PC-3 (cell line): ENCODE measurements at regions not wholly inside any gene's neighbourhood (a gene's known extent, or its start where the extent isn't known, plus 50 kb on each side); places are given as distances from the start of the nearest gene placed in this dataset.

ENCODE experiments used
- ATAC-seq: fragments of 200-7000 bp; cut with Tn5 transposase; 2 replicates; pipeline ENCODE4 v1.9.1; 2020; ENCODE audit warnings: mild to moderate bottlenecking, moderate library complexity
- BruUV-seq: library from RNA; stranded (reverse); fragments of 400-500 nt; replicated peaks from 2 replicates; lab custom pipeline; 2021; lab: Mats Ljungman, UMichigan
- CTCF ChIA-PET: fragments of 300-600 bp; sonication (Branson Sonifier 250); formaldehyde crosslinking; loops from one replicate; lab custom pipeline; 2022; ENCODE audit warnings: antibody characterized with exemption; lab: Charles Lee
- POLR2A ChIA-PET: fragments of 300-600 bp; sonication (Branson Sonifier 250); formaldehyde crosslinking; loops from one replicate; lab custom pipeline; 2022; ENCODE audit warnings: antibody characterized with exemption; ENCODE audit not compliant: unreplicated experiment; lab: Charles Lee
- DNase-seq: peaks from one replicate; pipeline ENCODE4 v3.0.0-alpha.2; 2015
- H2AFZ ChIP-seq: fragments of 300-600 bp; sonication (generic); 2 replicates; pipeline ENCODE4 v1.6.0; 2016; ENCODE audit warnings: antibody characterized with exemption, low read length
- H3F3A ChIP-seq: fragments of 300-600 bp; sonication (generic); one replicate; pipeline ENCODE4 v1.6.0; 2017; ENCODE audit warnings: antibody characterized with exemption, low read length, control low read depth, mild to moderate bottlenecking; ENCODE audit not compliant: unreplicated experiment
- H3K27ac ChIP-seq: fragments of 300-600 bp; sonication (generic); 2 replicates; pipeline ENCODE4 v1.5.1; 2016; ENCODE audit warnings: mild to moderate bottlenecking, low read length
- H3K27me3 ChIP-seq: fragments of 300-600 bp; sonication (generic); 2 replicates; pipeline ENCODE4 v1.6.1; 2016; ENCODE audit warnings: low read length, mixed read lengths
- H3K36me3 ChIP-seq: fragments of 300-600 bp; sonication (generic); 2 replicates; pipeline ENCODE4 v1.6.1; 2016; ENCODE audit warnings: low read depth, mixed run types, low read length, mixed read lengths
- H3K4me1 ChIP-seq: fragments of 300-600 bp; sonication (generic); 2 replicates; pipeline ENCODE4 v1.5.1; 2016; ENCODE audit warnings: low read length; ENCODE audit not compliant: insufficient read depth
- H3K4me2 ChIP-seq: fragments of 300-600 bp; sonication (generic); 2 replicates; pipeline ENCODE4 v1.6.0; 2016; ENCODE audit warnings: low read length
- H3K4me3 ChIP-seq: fragments of 300-600 bp; sonication (generic); 2 replicates; pipeline ENCODE4 v1.5.1; 2016; ENCODE audit warnings: mild to moderate bottlenecking, low read length, mixed read lengths
- H3K79me2 ChIP-seq: fragments of 300-600 bp; sonication (generic); 2 replicates; pipeline ENCODE4 v1.6.1; 2017; ENCODE audit warnings: low read length, mixed read lengths
- H3K9ac ChIP-seq: fragments of 300-600 bp; sonication (generic); 2 replicates; pipeline ENCODE4 v1.6.0; 2016; ENCODE audit warnings: mild to moderate bottlenecking, low read length
- H3K9me2 ChIP-seq: fragments of 300-600 bp; sonication (generic); replicated peaks from 2 replicates; pipeline ENCODE4 v1.6.1; 2016; ENCODE audit warnings: mixed run types, low read length, mixed read lengths
- H3K9me3 ChIP-seq: fragments of 300-600 bp; sonication (generic); 2 replicates; pipeline ENCODE4 v1.6.1; 2016; ENCODE audit warnings: low read length, mixed read lengths
- H4K20me1 ChIP-seq: fragments of 300-600 bp; sonication (generic); 2 replicates; pipeline ENCODE4 v1.6.1; 2016; ENCODE audit warnings: low read length, mixed read lengths
- EZH2 ChIP-seq: fragments of 300-600 bp; sonication (generic); IDR thresholded peaks from one replicate; pipeline ENCODE4 v1.6.1; 2017; ENCODE audit warnings: antibody characterized with exemption, mild to moderate bottlenecking, low read length; ENCODE audit not compliant: unreplicated experiment
- EZH2phosphoT487 ChIP-seq: fragments of 300-600 bp; sonication (generic); IDR thresholded peaks from 2 replicates; pipeline ENCODE4 v1.6.1; 2018; ENCODE audit warnings: mild to moderate bottlenecking, antibody characterized with exemption, low read length, borderline replicate concordance
- intact Hi-C: fragments of 100-400 bp; cut with micrococcal nuclease; formaldehyde crosslinking; loops from 2 replicates; pipeline ENCODE4 v1.9.0; 2023
- TF ChIP-seq, protein P1 (sequence below): fragments of 300-600 bp; sonication (generic); conservative IDR thresholded peaks from 2 replicates; pipeline ENCODE4 v1.5.1; 2017; ENCODE audit warnings: antibody characterized with exemption, low read depth, mild to moderate bottlenecking, low read length

DNA sequence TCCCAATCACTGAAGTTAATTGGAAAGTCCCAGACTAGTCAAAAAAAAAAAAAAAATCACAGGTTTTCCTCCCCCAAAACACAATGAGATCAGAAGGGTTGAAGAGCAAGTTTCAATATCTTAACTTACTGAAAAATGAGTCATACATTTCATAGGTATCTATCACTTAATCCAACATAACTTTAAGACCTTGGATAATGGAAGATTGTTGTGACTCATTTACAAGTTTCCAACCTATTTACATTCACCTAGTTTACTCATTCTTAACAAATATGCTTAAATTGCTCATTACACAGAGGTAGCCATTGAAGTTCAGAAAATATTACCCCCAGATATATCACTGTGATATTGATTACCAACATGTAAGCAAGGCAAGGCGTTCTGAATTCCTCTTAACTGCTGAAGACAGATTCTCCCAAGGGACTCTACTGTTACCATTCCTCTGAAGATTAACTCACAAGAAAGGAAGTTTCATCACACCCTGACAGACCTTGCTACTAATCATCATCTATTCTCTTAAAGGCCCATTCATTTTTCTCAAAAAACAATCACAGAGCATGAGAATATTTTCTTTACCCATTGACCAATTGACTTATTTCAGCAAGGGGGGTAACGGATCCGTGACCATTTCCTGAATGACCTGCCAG is 563.8 kb downstream of the TLE1 start:
- H3K27me3 ChIP-seq: no peaks in the 10 kb centered on the region
- H4K20me1 ChIP-seq: no peaks in the 10 kb centered on the region
- H3K9ac ChIP-seq: peak overlapping the region; percentile 51
- CTCF ChIA-PET: no interaction called here
- H3K4me1 ChIP-seq: peaks cover 24% of the 10 kb centered on the region
- H3F3A ChIP-seq: peaks cover 4% of the 10 kb centered on the region
- intact Hi-C loops: loop anchor here (1.0 to 10.0 kb wide), 6 partner anchors 21 to 562 kb away; partner anchors contain the start of gene TLE1
- ATAC-seq (peak; percentile 94), DNase-seq (peak; percentile 87)
- peak overlapping the region; percentile 90 for H3K27ac ChIP-seq
- H3K4me3 ChIP-seq: peak overlapping the region; percentile 9; the same call in 1 of the 2 replicates
- TF ChIP-seq EZH2 (no peak), EZH2phosphoT487 (no peak)
- TF ChIP-seq, protein P1, sequence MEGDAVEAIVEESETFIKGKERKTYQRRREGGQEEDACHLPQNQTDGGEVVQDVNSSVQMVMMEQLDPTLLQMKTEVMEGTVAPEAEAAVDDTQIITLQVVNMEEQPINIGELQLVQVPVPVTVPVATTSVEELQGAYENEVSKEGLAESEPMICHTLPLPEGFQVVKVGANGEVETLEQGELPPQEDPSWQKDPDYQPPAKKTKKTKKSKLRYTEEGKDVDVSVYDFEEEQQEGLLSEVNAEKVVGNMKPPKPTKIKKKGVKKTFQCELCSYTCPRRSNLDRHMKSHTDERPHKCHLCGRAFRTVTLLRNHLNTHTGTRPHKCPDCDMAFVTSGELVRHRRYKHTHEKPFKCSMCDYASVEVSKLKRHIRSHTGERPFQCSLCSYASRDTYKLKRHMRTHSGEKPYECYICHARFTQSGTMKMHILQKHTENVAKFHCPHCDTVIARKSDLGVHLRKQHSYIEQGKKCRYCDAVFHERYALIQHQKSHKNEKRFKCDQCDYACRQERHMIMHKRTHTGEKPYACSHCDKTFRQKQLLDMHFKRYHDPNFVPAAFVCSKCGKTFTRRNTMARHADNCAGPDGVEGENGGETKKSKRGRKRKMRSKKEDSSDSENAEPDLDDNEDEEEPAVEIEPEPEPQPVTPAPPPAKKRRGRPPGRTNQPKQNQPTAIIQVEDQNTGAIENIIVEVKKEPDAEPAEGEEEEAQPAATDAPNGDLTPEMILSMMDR: no peak
- no peaks in the 10 kb centered on the region for H3K36me3 ChIP-seq
- peak overlapping the region; percentile 60 for H3K4me2 ChIP-seq
- no TSS peak for BruUV-seq
- no peaks in the 10 kb centered on the region for H3K79me2 ChIP-seq
- no peaks in the 10 kb centered on the region for H3K9me3 ChIP-seq
- H2AFZ ChIP-seq: peak overlapping the region; percentile 14; the same call in 1 of the 2 replicates
- H3K9me2 ChIP-seq: no peaks in the 10 kb centered on the region
- POLR2A ChIA-PET: no interaction called here

GRCh38 chr9:81123526-81123925 is 565.8 kb downstream of the TLE1 start:
- H3F3A ChIP-seq: peaks cover 4% of the 10 kb centered on the region
- no peaks in the 10 kb centered on the region for H4K20me1 ChIP-seq
- DNase-seq (no peak), ATAC-seq (no peak)
- H3K27me3 ChIP-seq: no peaks in the 10 kb centered on the region
- no peak overlapping the region for H3K27ac ChIP-seq
- H3K79me2 ChIP-seq: no peaks in the 10 kb centered on the region
- intact Hi-C loops: loop anchor here (10.0 kb wide), 3 partner anchors 291 to 501 kb away; no protein-coding TSS in a partner anchor
- H3K4me1 ChIP-seq: peaks cover 24% of the 10 kb centered on the region
- H3K9me3 ChIP-seq: no peaks in the 10 kb centered on the region
- no peaks in the 10 kb centered on the region for H3K36me3 ChIP-seq
- H3K9me2 ChIP-seq: no peaks in the 10 kb centered on the region
- BruUV-seq: no TSS peak
- H3K4me2 ChIP-seq: no peak overlapping the region
- ChIA-PET POLR2A (no interaction called here), CTCF (no interaction called here)
- H3K9ac ChIP-seq: no peak overlapping the region
- H2AFZ ChIP-seq: no peak overlapping the region
- no peak overlapping the region for H3K4me3 ChIP-seq
- TF ChIP-seq EZH2 (no peak), EZH2phosphoT487 (no peak)
- TF ChIP-seq, protein P1: no peak

DNA sequence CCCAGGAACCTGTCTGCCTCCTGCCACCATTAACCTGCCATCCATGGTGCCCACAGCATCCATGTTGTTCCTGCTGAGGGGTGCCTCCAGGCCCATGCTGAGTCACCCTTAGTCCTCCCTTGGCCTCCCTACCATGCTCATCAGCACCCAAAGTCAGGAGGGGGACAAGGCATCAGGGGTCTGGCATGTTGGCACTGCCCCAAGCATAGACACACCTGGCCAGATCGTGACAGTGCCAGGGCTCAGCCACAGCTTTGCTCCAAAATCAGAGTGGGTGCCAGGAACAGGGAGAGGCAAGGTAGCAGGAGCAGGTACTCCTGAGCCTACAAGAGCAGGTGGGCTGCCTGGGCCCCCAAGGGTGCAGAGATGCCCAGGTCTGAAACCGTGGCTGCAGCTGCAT is 566.6 kb downstream of the TLE1 start:
- H3K9me2 ChIP-seq: no peaks in the 10 kb centered on the region
- ChIA-PET CTCF (no interaction called here), POLR2A (no interaction called here)
- BruUV-seq: no TSS peak
- intact Hi-C loops: loop anchor here (10.0 kb wide), 3 partner anchors 292 to 502 kb away; no protein-coding TSS in a partner anchor
- DNase-seq (no peak), ATAC-seq (no peak)
- no peaks in the 10 kb centered on the region for H3K79me2 ChIP-seq
- no peak overlapping the region for H3K4me3 ChIP-seq
- no peaks in the 10 kb centered on the region for H3K36me3 ChIP-seq
- H3K27ac ChIP-seq: no peak overlapping the region
- TF ChIP-seq, protein P1: no peak
- TF ChIP-seq EZH2: no peak
- TF ChIP-seq EZH2phosphoT487: no peak
- no peaks in the 10 kb centered on the region for H3K9me3 ChIP-seq
- no peak overlapping the region for H2AFZ ChIP-seq
- no peaks in the 10 kb centered on the region for H3K27me3 ChIP-seq
- H3K9ac ChIP-seq: no peak overlapping the region
- no peaks in the 10 kb centered on the region for H4K20me1 ChIP-seq
- no peak overlapping the region for H3K4me2 ChIP-seq
- peaks cover 24% of the 10 kb centered on the region for H3K4me1 ChIP-seq
- H3F3A ChIP-seq: peaks cover 4% of the 10 kb centered on the region
